Hematopoietic multipotent progenitor cell treated with erythropoietin and hydrocortisone succinate and interleukin-3 and kit ligand, for 6 days (in vitro differentiated cells): ENCODE measurements at regions not wholly inside any gene's neighbourhood (a gene's known extent, or its start where the extent isn't known, plus 50 kb on each side); places are given as distances from the start of the nearest gene placed in this dataset.

Source experiments
- DNase-seq: peaks from one replicate; pipeline ENCODE4 v3.0.0-alpha.2; 2015

DNA sequence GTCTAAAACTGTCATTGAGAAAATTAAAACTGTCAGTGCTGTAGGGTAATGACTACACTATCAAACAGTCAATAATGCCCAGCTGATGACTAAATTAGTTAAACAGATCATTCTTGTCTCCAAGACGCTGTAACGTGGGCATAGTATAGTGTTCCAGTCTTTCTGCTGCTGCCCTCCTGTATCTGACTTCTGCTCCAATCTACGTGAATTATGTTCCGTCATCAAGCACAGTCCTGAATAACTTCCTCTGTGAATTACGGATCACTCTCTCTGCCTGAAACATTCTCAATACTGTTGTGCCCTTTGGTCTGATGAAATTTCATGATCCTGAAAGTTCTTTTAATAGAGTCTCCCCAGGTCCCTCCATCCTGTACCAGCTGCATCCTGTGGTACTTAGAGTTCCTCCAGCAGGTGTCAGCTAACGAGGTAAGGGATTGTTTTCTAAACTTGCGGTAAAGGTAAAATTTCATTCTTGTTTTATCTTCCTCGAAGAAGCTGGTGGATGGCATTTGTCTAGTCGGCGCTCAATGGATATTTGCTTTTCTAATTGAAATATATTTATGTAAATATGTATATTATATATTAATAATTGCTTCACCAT, 393.5 kb upstream of the ADARB2 start:
- DNase-seq, result no peak

DNA sequence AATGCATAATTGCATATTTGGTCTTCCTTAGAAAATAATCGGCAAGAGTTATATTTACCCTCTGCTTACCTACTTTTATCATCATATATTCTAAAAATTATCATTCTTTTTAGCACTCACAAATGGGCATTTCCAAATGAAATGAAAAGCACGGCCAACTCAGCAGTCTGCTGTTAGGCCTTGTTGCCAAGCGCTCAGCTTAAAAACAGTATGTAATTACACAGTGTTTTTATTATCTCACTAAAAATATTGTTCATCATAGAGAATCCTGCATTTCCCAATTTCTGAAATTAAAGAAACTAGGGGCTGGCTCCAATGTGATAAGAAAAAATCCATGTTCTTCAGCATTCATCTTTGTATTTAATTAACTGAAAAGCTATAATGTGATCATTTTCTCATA, 391.7 kb upstream of the ADARB2 start:
- DNase-seq, result no peak

GRCh38 chr10:2124135-2124534, 386.8 kb upstream of the ADARB2 start:
- DNase-seq, result no peak

DNA sequence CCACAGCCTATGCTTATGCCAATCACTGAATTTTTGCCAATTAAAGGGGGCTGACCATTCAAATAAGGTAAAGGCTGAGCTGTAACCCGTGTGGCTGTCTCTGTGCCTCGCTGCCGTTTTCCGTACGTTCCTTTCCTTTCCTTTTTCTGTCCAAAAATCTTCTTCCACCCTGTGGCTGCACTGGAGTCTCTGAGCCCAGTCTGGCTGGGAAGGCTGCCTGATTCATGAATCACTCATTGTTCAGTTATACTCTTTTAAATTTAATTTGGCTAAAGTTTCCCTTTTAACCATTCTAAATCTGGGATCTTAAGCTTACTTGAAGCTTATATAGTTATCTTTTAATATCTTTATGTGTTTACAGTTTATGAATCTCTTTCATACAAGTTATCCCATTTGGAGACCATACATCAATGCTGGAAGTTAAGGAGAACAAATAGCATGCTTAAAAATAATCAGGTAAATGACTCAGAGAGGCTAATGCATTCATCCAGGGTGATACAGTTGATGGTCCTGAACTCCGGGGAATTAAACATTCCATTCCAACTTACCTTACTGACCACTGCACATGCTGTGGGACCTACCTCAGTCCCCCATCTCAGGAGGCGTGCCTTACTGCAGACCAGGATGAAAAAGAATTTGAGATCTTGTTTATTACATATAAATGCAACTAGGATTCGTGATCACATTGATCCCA, 385.3 kb upstream of the ADARB2 start:
- no peak for DNase-seq

DNA sequence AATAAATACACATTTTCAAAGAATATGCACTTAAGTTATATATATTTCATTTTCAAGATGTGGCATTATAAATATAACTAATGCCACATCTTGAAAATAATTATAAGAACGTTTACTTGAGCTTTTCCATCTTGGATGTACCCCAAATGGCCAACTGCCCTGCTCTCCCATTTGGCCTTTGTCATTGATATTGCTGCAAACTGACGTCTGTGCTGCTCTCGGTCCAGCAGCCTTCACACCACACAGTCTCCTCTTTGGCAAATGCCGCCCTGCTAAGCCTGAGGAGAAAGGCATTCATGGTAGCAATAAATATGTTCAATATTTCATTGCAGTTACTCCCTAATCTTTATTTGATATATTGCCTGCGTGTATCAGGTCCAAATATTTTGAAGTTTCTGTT, 384.6 kb upstream of the ADARB2 start:
- DNase-seq, result no peak

DNA sequence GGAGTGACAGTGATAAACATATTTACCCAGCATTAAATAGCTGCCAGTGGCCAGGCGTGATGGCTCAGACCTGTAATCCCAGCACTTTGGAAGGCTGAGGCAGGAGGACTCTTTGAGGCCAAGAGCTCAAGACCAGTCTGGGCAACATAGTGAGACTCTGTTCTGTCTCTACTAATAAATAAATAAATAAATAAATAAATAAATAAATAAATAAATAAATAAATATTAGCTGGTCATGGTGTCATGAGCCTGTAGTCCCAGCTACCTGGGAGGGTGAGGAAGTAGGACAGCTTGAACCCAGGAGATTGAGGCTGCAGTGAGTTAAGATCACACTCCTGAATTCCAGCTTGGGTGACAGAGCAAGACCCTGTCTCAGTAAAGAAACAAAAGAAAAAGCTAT, 384.0 kb upstream of the ADARB2 start:
- DNase-seq, result no peak

GRCh38 chr10:2120746-2121145, 383.4 kb upstream of the ADARB2 start:
- no peak for DNase-seq

DNA sequence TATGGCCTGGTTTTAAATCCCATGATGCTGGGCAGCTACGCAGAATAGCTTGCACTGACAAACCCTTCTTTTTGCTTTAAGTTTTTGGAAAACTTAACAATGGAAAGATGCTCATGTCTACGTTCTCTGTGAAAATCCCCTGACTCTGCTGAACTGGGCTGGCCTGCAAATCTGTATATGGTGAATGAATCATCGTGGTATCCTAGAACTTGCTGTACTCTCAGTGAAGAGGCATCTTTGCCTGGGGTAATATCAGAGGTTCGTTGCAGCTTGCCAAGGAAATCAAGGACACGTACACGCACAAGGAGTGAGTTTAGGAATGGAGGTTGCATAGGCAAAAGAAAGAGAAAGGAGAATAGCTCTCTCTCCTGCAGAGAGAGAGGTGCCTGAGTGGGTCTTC, 382.0 kb upstream of the ADARB2 start:
- DNase-seq, result no peak

GRCh38 chr10:2118201-2118600, 380.9 kb upstream of the ADARB2 start:
- DNase-seq, result no peak

DNA sequence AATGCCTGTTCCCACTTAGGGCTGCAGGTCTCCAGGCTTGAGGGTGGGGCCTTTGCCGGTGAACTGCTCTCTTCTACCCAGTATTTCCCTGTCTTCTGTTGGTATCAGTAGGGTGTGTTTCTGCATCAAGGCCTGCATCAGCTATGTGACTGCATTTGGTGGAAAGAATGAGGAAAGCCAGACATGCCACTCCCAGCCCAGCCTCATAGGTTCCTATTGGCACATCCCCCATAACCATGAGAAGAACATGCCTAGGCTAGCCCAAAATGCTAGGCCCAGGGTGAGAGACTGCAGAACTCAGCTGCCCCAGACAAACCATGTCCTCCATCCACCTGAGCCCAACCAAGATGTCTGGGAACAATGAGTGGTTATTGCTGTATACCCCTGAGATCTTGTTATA, 380.3 kb upstream of the ADARB2 start:
- DNase-seq, result no peak

- DNase-seq, result no peak
These were observed 374.6 kb upstream of the ADARB2 start for GRCh38 chr10:2111965-2112364.

DNA sequence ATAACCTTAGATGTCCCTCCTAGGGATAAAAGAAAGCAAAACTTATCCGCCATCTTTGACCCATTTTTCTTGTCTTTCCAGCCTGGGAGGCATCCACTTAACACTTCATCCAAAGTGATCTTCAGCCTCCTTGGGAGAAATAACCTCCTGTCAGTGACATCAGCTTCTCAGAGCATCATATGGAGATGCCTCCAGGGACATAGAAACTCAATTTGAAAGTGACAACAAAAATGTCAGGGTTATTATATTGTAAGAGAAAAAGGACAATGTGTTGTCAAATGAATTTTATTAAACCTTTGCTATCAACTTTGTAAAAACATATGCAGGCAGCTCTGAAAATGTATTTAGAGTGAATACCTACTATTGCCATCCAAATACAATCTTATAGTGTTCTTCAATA, 371.2 kb upstream of the ADARB2 start:
- no peak for DNase-seq

DNA sequence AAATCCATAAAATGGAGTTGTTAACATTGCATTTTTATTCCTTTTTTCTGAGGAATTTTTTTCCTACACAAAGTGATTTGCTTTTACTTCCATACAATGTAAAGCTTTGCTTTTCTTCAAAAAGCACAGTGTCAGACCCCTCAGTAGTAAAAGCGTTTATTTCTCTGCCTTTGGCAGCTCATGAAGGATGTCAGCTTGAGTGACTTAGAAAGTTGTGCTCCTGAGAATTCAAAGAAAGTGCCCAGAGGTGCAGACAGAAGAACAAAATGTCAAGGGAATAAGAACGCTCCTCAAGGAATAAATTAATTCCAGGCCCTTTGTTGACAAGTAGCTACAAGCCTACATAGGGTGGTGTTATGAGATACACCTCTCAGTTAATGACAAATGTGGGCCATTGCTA, 369.3 kb upstream of the ADARB2 start:
- DNase-seq, result no peak

- no peak for DNase-seq
These were observed 362.0 kb upstream of the ADARB2 start for GRCh38 chr10:2099321-2099720.

GRCh38 chr10:2097937-2098336, 360.6 kb upstream of the ADARB2 start:
- no peak for DNase-seq

DNA sequence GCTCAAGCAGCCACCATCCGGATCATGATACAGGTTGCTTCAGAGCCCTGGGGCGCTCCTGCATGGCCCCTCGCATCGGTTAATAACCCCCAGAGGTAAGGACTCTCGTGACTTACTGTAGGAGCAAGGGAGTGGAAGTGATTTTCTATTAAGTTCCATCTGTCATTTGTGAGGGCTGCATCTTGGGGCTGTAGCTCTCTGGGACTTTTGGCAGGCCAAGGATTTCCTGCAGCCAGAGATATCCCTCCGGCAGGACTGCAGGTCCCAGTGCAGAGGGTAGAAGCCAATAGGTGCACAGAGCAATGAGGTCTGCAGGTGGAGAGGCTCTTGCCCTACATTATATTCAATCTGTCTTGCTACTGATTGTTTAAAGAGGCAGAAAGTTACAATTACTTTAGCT, 356.8 kb upstream of the ADARB2 start:
- DNase-seq, result no peak

GRCh38 chr10:2083591-2083990, 346.3 kb upstream of the ADARB2 start:
- DNase-seq, result no peak

GRCh38 chr10:2081501-2081900, 344.2 kb upstream of the ADARB2 start:
- no peak for DNase-seq

- DNase-seq, result no peak
These were observed 342.3 kb upstream of the ADARB2 start for GRCh38 chr10:2079603-2080078.

DNA sequence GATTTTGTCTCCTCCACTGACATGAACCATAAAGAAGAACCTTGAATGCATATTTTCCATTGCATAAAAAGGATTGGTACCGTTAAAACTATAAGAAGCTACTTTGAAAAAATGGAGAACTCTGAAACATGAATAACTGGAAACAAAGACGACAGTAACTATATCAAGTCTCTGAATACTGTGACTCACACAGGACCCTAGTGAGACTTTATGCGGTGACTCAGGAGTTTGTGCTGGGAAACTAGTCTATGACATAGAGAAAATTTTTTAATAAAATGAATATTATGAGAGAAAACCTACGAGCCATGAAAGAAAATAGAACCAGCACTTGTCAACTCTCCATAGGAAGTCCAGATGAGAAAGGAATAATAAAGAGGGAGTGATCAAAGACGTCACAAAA, 339.9 kb upstream of the ADARB2 start:
- no peak for DNase-seq

- no peak for DNase-seq
These were observed 339.2 kb upstream of the ADARB2 start for GRCh38 chr10:2076528-2076927.

DNA sequence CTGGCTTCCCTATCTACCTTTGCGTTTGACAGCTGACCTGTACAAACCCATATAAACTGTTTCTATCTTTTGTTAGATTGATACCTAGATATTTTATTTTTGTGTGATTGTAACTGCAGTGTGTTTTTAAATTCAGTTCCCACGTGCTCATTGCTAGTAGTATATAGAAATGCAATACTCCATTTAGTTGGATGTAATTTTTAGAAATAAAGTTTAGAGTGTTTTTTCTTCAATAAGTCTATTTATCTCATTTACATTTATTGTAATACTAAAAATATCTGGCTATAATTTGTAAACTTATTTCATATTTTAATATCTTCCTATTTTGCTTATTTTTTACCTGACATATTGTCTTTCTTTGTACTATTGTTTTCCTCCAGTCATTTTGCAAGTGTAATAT, 329.7 kb upstream of the ADARB2 start:
- DNase-seq, result no peak

DNA sequence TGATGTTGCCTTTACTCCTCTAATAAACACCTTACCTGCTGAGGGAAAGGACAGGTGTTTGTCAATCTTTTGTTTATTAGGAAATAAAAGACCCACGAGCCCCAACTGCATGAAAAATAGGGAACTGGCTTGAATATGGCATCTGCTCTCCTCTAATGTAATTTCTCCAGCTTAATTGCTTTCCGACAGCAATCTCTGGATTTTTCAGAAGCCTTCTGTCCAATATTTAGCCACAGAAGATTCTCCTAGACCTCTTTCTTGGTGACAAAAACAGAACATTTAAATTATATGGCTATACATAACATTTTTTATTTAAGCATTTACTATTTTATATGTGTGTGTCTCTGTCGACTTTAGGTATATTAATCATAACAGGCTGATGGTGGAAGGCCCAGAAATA, 317.4 kb upstream of the ADARB2 start:
- DNase-seq, result no peak

- DNase-seq, result no peak
These were observed 316.5 kb upstream of the ADARB2 start for GRCh38 chr10:2053805-2054204.

GRCh38 chr10:2051108-2051507, 313.8 kb upstream of the ADARB2 start:
- no peak for DNase-seq
